ENCODE measurements at regions not wholly inside any gene's neighbourhood (a gene's known extent, or its start where the extent isn't known, plus 50 kb on each side); places are given as distances from the start of the nearest gene placed in this dataset.

DNA sequence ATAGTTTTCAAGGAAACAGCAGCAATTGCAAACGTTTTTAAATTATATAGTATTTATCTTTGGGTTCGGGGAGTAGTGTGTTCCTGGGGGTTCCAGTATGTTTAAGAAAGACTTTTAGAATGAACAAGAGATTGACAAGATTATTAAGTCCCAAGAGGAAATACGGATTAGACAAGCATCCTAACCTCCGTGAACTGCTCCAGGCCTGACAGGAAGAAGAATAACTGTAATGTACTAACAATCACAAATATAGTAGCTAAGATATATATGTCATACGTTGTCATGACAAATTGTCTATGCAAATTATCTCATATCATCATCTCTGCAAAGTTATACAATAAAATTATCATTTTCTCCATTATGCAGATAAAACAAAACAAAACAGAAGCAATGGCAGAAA is 1397.2 kb downstream of the MRPL39 start:
- no peak for TF ChIP-seq FOXA2 (IDR thresholded peaks at IDR 0.05)
- no peak for TF ChIP-seq RXRA (IDR thresholded peaks at IDR 0.05)
- no peak for TF ChIP-seq GABPA (IDR thresholded peaks at IDR 0.05 in 1 of 2, conservative IDR thresholded peaks at IDR 0.05 in 1 of 2)
- TF ChIP-seq HNF4A (conservative IDR thresholded peaks at IDR 0.05): no peak
- H3K36me3 ChIP-seq (ENCODE audit: control insufficient read depth in 4 of 4, insufficient read depth in 3 of 4, low read depth in 1 of 4, low read length in 3 of 4): no peaks in the 10 kb centered on the region
- no peak for DNase-seq (ENCODE audit: low spot score)
- H3K27ac ChIP-seq (ENCODE audit: low read depth in 1 of 2, low read length in 2 of 2): no peak overlapping the region
- H3K27me3 ChIP-seq (ENCODE audit: control insufficient read depth in 4 of 4, insufficient read depth in 4 of 4, low read length in 3 of 4): no peaks in the 10 kb centered on the region
- no peak overlapping the region for H3K4me3 ChIP-seq (ENCODE audit: low read depth in 1 of 3, low read length in 3 of 3)
- H3K4me1 ChIP-seq (ENCODE audit: control insufficient read depth in 4 of 4, insufficient read depth in 4 of 4, low read length in 3 of 4): no peaks in the 10 kb centered on the region
- peaks cover 0 to 3% (median 0%) of the 10 kb centered on the region in 4 donors for H3K9me3 ChIP-seq (ENCODE audit: control insufficient read depth in 4 of 4, low read length in 3 of 4)
- 62% methylated on average over 5 of the region's 5 CpGs for WGBS
- no peak overlapping the region for H3K9ac ChIP-seq (ENCODE audit: low read depth in 1 of 2, low read length in 2 of 2)

DNA sequence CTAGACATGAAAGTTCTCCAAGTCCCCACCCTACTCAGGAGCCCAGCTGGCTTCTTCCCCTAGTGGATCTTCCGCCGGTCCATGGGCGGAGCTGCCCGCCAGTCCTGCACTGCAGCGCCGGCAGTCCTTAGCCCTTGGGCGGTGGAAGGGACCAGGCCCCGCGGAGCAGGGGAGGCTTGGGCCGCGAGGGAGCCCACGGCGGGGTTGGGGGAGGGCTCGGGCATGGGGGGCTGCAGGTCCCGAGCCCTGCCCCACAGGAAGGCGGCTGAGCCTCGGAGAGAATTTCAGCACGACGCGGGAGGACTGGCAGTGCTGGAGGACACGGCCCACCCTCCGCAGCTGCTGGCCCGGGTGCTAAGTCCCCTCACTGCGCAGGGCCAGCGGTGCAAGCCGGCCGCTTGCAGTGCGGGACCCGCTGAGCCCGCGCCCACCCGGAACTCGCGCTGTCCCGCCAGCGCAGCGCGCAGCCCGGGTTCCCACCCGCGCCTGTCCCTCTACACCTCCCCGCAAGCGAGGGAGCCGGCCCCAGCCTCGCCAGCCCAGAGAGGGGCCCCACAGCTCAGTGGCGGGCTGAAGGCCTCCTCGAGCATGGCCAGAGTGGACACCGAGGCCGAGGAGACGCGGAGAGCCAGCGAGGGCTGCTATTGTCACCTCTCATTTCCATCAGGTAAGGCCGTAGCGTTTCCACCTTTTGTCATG is 1398.6 kb downstream of the MRPL39 start:
- no peak overlapping the region for H3K4me3 ChIP-seq (ENCODE audit: low read depth in 1 of 3, low read length in 3 of 3)
- H3K9me3 ChIP-seq (ENCODE audit: control insufficient read depth in 4 of 4, low read length in 3 of 4): peaks cover 0 to 3% (median 0%) of the 10 kb centered on the region in 4 donors
- H3K27me3 ChIP-seq (ENCODE audit: control insufficient read depth in 4 of 4, insufficient read depth in 4 of 4, low read length in 3 of 4): no peaks in the 10 kb centered on the region
- H3K27ac ChIP-seq (ENCODE audit: low read depth in 1 of 2, low read length in 2 of 2): no peak overlapping the region
- no peak overlapping the region for H3K9ac ChIP-seq (ENCODE audit: low read depth in 1 of 2, low read length in 2 of 2)
- no peaks in the 10 kb centered on the region for H3K4me1 ChIP-seq (ENCODE audit: control insufficient read depth in 4 of 4, insufficient read depth in 4 of 4, low read length in 3 of 4)
- no peak for TF ChIP-seq EGR1 (IDR thresholded peaks at IDR 0.05; ENCODE audit: low read depth in 2 of 2)
- no peak for TF ChIP-seq NR2F2 (IDR thresholded peaks at IDR 0.05)
- no peak for TF ChIP-seq FOXA2 (IDR thresholded peaks at IDR 0.05)
- TF ChIP-seq HNF4G (IDR thresholded peaks at IDR 0.05): no peak
- TF ChIP-seq TAF1 (conservative IDR thresholded peaks at IDR 0.05): no peak
- TF ChIP-seq HNF4A (conservative IDR thresholded peaks at IDR 0.05): no peak
- TF ChIP-seq, protein P1, sequence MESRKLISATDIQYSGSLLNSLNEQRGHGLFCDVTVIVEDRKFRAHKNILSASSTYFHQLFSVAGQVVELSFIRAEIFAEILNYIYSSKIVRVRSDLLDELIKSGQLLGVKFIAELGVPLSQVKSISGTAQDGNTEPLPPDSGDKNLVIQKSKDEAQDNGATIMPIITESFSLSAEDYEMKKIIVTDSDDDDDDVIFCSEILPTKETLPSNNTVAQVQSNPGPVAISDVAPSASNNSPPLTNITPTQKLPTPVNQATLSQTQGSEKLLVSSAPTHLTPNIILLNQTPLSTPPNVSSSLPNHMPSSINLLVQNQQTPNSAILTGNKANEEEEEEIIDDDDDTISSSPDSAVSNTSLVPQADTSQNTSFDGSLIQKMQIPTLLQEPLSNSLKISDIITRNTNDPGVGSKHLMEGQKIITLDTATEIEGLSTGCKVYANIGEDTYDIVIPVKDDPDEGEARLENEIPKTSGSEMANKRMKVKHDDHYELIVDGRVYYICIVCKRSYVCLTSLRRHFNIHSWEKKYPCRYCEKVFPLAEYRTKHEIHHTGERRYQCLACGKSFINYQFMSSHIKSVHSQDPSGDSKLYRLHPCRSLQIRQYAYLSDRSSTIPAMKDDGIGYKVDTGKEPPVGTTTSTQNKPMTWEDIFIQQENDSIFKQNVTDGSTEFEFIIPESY (IDR thresholded peaks at IDR 0.05): no peak
- TF ChIP-seq SP1 (IDR thresholded peaks at IDR 0.05): no peak
- TF ChIP-seq GABPA (IDR thresholded peaks at IDR 0.05 in 1 of 2, conservative IDR thresholded peaks at IDR 0.05 in 1 of 2): no peak
- no peak for TF ChIP-seq RXRA (IDR thresholded peaks at IDR 0.05)
- TF ChIP-seq, protein P2, sequence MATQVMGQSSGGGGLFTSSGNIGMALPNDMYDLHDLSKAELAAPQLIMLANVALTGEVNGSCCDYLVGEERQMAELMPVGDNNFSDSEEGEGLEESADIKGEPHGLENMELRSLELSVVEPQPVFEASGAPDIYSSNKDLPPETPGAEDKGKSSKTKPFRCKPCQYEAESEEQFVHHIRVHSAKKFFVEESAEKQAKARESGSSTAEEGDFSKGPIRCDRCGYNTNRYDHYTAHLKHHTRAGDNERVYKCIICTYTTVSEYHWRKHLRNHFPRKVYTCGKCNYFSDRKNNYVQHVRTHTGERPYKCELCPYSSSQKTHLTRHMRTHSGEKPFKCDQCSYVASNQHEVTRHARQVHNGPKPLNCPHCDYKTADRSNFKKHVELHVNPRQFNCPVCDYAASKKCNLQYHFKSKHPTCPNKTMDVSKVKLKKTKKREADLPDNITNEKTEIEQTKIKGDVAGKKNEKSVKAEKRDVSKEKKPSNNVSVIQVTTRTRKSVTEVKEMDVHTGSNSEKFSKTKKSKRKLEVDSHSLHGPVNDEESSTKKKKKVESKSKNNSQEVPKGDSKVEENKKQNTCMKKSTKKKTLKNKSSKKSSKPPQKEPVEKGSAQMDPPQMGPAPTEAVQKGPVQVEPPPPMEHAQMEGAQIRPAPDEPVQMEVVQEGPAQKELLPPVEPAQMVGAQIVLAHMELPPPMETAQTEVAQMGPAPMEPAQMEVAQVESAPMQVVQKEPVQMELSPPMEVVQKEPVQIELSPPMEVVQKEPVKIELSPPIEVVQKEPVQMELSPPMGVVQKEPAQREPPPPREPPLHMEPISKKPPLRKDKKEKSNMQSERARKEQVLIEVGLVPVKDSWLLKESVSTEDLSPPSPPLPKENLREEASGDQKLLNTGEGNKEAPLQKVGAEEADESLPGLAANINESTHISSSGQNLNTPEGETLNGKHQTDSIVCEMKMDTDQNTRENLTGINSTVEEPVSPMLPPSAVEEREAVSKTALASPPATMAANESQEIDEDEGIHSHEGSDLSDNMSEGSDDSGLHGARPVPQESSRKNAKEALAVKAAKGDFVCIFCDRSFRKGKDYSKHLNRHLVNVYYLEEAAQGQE (IDR thresholded peaks at IDR 0.05): no peak
- no peak for TF ChIP-seq RAD21 (IDR thresholded peaks at IDR 0.05)
- TF ChIP-seq, protein P3, sequence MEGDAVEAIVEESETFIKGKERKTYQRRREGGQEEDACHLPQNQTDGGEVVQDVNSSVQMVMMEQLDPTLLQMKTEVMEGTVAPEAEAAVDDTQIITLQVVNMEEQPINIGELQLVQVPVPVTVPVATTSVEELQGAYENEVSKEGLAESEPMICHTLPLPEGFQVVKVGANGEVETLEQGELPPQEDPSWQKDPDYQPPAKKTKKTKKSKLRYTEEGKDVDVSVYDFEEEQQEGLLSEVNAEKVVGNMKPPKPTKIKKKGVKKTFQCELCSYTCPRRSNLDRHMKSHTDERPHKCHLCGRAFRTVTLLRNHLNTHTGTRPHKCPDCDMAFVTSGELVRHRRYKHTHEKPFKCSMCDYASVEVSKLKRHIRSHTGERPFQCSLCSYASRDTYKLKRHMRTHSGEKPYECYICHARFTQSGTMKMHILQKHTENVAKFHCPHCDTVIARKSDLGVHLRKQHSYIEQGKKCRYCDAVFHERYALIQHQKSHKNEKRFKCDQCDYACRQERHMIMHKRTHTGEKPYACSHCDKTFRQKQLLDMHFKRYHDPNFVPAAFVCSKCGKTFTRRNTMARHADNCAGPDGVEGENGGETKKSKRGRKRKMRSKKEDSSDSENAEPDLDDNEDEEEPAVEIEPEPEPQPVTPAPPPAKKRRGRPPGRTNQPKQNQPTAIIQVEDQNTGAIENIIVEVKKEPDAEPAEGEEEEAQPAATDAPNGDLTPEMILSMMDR (IDR thresholded peaks at IDR 0.05; ENCODE audit: low read depth, low read length, missing input control): no peak
- WGBS: 92% methylated on average over 54 of the region's 54 CpGs
- H3K36me3 ChIP-seq (ENCODE audit: control insufficient read depth in 4 of 4, insufficient read depth in 3 of 4, low read depth in 1 of 4, low read length in 3 of 4): no peaks in the 10 kb centered on the region
- no peak for DNase-seq (ENCODE audit: low spot score)
